NOMO-1 treated with dmso at 0.1 percent for 144 hours (cell line): ENCODE measurements at regions not wholly inside any gene's neighbourhood (a gene's known extent, or its start where the extent isn't known, plus 50 kb on each side); places are given as distances from the start of the nearest gene placed in this dataset.
"Not testable (repeated sequence)": the region's sequence is repeated elsewhere in the genome, so short reads cannot be mapped to it uniquely, and the experiment has no call there.

Source experiments
- DNase-seq: peaks from one replicate; lab custom pipeline; 2025; ENCODE audit not compliant: unreplicated experiment; lab: John Stamatoyannopoulos, UW

DNA sequence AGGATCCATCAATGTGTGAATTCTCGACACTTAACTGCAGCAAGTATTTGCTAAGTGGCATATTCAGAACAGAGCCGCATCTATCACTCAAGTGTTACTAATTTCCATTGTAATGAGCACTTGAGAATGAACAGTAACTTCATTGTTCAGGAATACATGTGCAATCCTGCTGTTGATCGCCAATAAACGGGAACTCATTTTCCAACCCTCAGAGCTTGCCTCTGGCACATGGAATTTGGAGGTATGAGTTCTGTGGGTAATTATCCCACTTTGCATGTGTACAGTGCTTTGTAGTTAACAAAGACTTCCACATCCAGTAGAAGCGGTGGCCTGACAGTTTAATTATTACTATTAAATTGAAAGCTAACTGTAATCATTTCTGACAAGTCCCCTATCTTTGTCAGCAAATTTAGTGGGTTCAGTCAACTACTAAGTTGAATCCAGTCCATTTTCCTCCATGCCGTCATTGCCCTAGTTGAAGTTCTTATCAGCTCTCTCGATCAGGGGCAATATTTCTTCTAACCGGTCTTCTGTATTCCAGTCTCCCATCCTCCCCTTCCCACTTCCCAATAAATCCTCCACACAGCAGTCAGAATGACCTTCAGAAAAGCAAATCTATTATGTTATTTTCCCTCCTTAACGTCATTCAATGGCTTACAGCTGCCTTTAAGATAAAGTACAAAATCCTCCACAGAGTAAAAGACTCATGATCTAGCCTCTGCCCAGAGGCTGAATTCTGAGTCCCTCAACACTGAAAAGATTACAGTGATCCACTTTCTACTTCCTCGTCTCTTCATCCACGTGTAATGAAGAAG is 62.4 kb upstream of the GBA3 start:
- not testable (repeated sequence) for DNase-seq

DNA sequence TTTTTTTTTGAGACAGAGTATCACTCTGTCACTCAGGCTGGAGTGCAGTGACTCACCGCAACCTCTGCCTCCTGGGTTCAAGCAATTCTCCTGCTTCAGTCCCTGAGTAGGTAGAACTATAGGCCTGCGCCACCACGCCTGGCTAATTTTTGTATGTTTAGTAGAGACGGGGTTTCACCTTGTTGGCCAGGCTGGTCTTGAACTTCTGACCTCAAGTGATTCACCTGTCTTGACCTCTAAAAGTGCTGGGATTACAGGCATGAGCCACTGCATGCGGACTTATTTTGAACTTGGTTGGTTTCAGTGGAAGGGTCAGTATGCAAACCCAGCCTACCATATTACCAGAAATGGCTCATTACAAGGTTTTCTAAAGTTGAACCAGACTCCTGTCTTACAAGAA is 61.6 kb upstream of the GBA3 start:
- not testable (repeated sequence) for DNase-seq

DNA sequence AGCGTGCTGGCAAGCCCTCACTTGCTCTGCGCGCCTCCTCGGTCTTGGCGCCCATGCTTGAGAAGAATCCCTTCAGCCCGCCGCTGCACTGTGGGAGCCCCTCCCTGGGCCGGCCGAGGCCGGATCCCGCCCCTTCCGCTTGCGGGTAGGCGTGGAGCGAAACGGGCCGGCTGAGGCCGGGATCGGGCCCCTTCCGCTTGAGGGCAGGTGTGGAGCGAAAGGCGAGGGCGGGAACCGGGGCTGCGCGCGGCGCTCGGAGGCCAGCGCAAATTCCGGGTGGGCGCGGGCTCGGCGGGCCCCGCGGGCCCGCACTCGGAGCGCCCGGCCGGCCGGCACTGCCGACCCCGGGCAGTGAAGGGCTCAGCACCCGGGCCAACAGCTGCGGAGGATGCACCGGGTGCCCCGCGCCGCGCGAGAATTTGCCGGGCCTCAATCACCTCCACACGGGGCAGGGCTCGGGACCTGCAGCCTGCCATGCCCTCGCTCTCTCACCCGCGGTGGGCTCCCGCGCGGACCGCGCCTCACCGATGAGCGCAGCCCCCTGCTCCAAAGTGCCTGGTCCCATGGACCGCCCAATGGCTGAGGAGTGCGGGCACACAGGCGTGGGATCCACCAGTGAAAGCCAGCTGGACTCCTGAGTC is 58.1 kb upstream of the GBA3 start:
- no peak for DNase-seq

DNA sequence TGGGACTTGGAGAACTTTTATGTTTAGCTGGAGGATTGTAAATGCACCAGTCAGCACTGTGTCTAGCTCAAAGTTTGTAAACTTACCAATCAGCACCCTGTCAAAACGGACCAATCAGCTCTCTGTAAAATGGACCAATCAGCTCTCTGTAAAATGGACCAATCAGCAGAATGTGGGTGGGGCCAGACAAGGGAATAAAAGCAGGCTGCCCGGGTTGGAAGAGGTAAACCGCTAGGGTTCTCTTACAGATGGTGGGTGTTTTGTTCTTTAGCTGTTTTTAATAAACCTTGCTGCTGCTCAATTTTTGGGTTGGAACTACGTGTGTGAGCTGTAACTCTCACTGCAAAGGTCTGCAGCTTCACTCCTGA is 57.6 kb upstream of the GBA3 start:
- not testable (repeated sequence) for DNase-seq

DNA sequence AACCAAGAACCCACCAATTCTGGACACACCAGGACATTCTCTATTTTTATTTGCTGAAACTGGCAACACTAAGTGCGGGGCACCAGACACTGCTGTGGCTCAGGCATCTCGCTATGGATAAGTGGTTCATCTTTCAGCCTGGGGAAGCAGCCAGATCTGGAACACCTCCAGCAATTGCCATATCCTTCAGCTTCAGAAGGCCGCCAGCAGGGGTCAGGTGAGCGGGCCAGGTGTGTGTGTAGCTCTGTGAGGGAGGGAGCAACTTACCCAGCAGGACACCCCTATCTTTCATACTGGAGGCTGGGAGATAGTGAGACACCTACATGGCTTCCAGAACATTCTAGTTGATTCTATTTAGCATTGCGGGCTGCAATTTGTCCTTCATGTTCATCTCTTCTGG is 57.0 kb upstream of the GBA3 start:
- DNase-seq: no peak

DNA sequence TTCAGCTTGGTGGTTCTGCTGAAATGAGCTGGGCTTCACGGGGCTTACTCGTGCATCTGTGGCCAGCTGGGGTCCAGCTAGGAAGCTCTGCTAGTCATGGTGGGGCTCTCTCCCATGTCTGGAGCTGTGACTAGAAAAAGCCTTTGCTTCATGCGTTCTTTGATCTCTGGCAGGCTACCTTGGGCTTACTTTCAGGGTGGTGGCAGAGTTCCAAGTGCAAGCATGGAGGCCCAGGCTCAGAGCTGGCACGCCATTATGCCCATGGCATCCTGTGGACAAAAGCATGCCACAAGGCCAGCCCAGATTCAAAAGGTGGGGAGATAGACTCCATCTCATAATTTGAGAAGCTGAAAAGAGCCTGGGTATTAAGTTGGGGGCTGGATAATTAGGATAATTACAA is 55.4 kb upstream of the GBA3 start:
- DNase-seq: no peak
